Endothelial cell (in vitro differentiated cells): ENCODE measurements at regions not wholly inside any gene's neighbourhood (a gene's known extent, or its start where the extent isn't known, plus 50 kb on each side); places are given as distances from the start of the nearest gene placed in this dataset.

Experiments used
- DNase-seq: peaks from one replicate; pipeline ENCODE4 v3.0.0; 2021; ENCODE audit warnings: low spot score
- H3K27ac Mint-ChIP-seq: one replicate; pipeline ENCODE4 v1.8.0; 2021; ENCODE audit warnings: mixed read lengths, inconsistent platforms; ENCODE audit not compliant: unreplicated experiment
- H3K27me3 Mint-ChIP-seq: one replicate; pipeline ENCODE4 v1.8.0; 2021; ENCODE audit warnings: mild to moderate bottlenecking, moderate library complexity, mixed read lengths, inconsistent platforms; ENCODE audit not compliant: unreplicated experiment
- H3K36me3 Mint-ChIP-seq: one replicate; pipeline ENCODE4 v1.8.0; 2021; ENCODE audit warnings: mild to moderate bottlenecking, low read depth, mixed read lengths, inconsistent platforms; ENCODE audit not compliant: unreplicated experiment
- H3K4me1 Mint-ChIP-seq: one replicate; pipeline ENCODE4 v1.8.0; 2021; ENCODE audit warnings: mild to moderate bottlenecking, mixed read lengths, inconsistent platforms; ENCODE audit not compliant: unreplicated experiment
- H3K4me3 Mint-ChIP-seq: one replicate; pipeline ENCODE4 v1.8.0; 2021; ENCODE audit warnings: mild to moderate bottlenecking, mixed read lengths, inconsistent platforms; ENCODE audit not compliant: unreplicated experiment
- H3K9me3 Mint-ChIP-seq: one replicate; pipeline ENCODE4 v1.8.0; 2021; ENCODE audit warnings: mixed read lengths, inconsistent platforms; ENCODE audit not compliant: unreplicated experiment
- CTCF ChIP-seq: fragments of 200-600 bp; sonication (generic); IDR thresholded peaks from one replicate; pipeline ENCODE4 v1.5.0; 2021; ENCODE audit warnings: antibody characterized with exemption; ENCODE audit not compliant: unreplicated experiment

- DNase-seq = no peak
- no peaks in the 10 kb centered on the region for H3K36me3 Mint-ChIP-seq
- H3K27ac Mint-ChIP-seq = no peak overlapping the region
- peaks cover 4% of the 10 kb centered on the region for H3K4me1 Mint-ChIP-seq
- TF ChIP-seq CTCF = no peak
- H3K27me3 Mint-ChIP-seq = no peaks in the 10 kb centered on the region
- H3K9me3 Mint-ChIP-seq = no peaks in the 10 kb centered on the region
- H3K4me3 Mint-ChIP-seq = no peak overlapping the region
Measured at GRCh38 chr12:39077226-39077625, 171.8 kb upstream of the CPNE8 start.

- Mint-ChIP-seq H3K9me3 (no peaks in the 10 kb centered on the region), H3K36me3 (no peaks in the 10 kb centered on the region), H3K27me3 (no peaks in the 10 kb centered on the region), H3K4me1 (peaks cover 4% of the 10 kb centered on the region), H3K27ac (no peak overlapping the region), H3K4me3 (no peak overlapping the region)
- no peak for TF ChIP-seq CTCF
- no peak for DNase-seq
Measured at GRCh38 chr12:39074063-39074462, 168.7 kb upstream of the CPNE8 start.

DNA sequence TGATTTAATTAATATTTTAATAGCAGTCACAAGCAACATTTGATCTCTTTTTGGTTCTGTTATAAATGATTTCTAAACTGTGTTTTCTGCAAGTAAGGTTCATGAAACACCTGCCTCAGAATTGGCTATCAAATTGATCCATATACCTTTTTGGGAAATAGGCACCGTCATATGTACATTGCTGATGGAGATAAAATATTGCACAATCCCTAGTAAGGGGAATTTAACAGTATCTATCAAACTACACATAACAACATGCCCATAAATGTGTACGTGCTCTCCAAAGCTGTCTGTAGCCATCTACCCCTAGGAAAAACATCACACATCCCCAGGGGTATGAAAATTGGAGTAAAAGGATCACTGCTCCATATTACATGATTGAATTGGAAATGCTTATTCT lies 167.3 kb upstream of the CPNE8 start:
- Mint-ChIP-seq H3K4me1 (no peaks in the 10 kb centered on the region), H3K4me3 (no peak overlapping the region)

DNA sequence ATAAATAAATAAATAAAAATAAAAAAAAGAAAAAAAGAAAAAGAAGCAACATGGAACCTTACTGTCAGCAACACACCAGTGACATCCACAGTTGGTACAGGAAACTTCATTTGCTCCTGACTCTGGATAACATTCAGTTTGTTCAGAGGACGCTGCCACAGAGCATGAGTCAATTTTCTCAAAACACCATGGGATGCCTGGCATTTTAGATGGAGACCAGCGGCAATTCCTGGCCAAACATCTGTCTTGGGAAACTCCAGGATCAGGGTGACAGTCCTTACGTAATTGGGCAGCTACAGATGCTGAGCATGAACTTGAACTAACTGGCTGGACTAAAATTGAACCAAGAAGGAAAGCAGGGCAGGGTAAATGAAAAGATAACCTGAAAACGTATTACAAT lies 166.2 kb upstream of the CPNE8 start:
- no peaks in the 10 kb centered on the region for H3K9me3 Mint-ChIP-seq

More for the DNA sequence above, 167.3 kb upstream of the CPNE8 start:
- DNase-seq = no peak
- no peaks in the 10 kb centered on the region for H3K36me3 Mint-ChIP-seq
- no peak for TF ChIP-seq CTCF
- no peak overlapping the region for H3K27ac Mint-ChIP-seq
- H3K9me3 Mint-ChIP-seq = no peaks in the 10 kb centered on the region
- no peaks in the 10 kb centered on the region for H3K27me3 Mint-ChIP-seq

GRCh38 chr12:39070775-39071174 lies 165.4 kb upstream of the CPNE8 start:
- H3K9me3 Mint-ChIP-seq = no peaks in the 10 kb centered on the region
- DNase-seq = no peak
- TF ChIP-seq CTCF = no peak
- H3K27me3 Mint-ChIP-seq = no peaks in the 10 kb centered on the region
- H3K4me1 Mint-ChIP-seq = no peaks in the 10 kb centered on the region
- no peak overlapping the region for H3K4me3 Mint-ChIP-seq
- no peak overlapping the region for H3K27ac Mint-ChIP-seq
- no peaks in the 10 kb centered on the region for H3K36me3 Mint-ChIP-seq

More for the DNA sequence above, 166.2 kb upstream of the CPNE8 start:
- Mint-ChIP-seq H3K27ac (no peak overlapping the region), H3K4me1 (no peaks in the 10 kb centered on the region), H3K4me3 (no peak overlapping the region), H3K36me3 (no peaks in the 10 kb centered on the region), H3K27me3 (no peaks in the 10 kb centered on the region)
- no peak for TF ChIP-seq CTCF
- DNase-seq = no peak
